Stimulated activated CD4-positive, alpha-beta T cell treated with anti-CD3 and anti-CD28 coated beads, Interleukin-12 subunit alpha, Interleukin-12 subunit beta, amount 100 ng/mL, for 4 hours (primary cell): ENCODE measurements at regions not wholly inside any gene's neighbourhood (a gene's known extent, or its start where the extent isn't known, plus 50 kb on each side); places are given as distances from the start of the nearest gene placed in this dataset.

ENCODE experiments used
- DNase-seq: peaks from one replicate; pipeline ENCODE4 v3.0.0-alpha.2; 2020

DNA sequence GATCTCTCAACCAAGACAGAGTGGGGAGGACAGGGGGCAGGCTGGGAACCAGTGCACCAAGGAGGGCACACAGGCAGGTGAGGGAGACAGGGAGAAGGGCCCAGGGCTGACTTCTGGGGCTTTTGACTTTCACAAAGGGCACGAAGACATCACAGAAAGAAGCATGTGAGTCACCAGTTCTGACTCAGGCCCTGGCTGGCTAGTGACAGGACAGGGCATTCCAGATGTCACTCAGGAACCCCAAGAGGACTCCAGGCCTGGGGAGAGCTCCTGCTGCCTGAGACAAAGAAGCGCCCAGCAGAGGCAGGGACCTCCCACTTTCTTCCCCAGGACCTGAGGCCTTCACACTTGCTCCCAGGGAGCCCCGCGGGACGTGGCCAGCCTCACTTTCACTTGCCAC lies 497.2 kb downstream of the BUD13 start:
- no peak for DNase-seq

GRCh38 chr11:116274521-116274920 lies 498.3 kb downstream of the BUD13 start:
- no peak for DNase-seq

DNA sequence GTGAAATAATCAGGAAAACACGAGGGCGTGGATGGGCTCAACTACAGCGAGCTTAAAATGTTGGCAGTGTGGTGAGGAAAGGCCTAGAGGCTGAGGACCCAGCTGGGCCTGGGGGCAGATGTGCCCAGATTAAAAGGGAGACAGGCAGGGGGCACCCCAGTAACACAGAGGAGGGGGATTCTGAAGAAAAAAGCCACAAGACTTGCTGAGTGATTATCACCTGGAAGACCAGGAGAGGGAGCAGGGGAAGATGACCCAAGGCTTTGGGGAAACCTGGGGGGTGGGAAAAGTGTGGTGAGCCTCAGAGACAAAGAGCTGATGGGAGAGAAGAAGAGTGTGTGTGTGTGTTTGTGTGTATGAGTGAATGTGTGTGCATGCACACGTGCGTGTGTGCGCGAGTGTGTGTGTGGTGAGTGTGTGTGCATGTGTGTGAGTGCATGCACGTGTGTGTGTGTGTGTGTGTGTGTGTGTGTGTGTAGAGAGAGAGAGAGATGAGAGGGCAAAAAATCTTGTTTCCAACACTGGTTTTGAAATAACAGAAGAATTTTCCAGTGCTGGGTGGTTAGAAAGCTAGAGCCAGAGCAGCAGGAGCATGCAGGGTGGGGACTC lies 500.5 kb downstream of the BUD13 start:
- DNase-seq: no peak

- no peak for DNase-seq
These were observed 501.3 kb downstream of the BUD13 start for GRCh38 chr11:116271479-116271878.

DNA sequence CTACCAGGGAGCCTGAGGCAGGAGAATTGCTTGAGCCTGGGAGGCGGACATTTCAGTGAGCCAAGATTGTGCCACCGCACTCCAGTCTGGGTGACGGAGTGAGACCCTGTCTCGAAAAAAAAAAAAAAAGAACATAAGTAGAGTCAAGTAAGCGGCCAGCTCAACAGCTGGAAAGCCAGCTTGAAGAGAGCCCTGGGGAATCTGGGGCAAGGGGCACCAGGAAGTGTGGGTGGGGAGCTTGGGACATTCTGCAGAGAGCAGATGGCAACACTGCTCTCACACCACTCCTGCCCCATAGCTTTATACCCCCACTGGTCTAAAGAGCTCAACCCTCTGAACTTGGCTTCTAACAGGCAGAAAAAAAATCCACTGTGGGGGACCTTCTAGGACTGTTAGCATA lies 505.6 kb downstream of the BUD13 start:
- no peak for DNase-seq

- no peak for DNase-seq
These were observed 509.0 kb downstream of the BUD13 start for GRCh38 chr11:116263770-116264169.

DNA sequence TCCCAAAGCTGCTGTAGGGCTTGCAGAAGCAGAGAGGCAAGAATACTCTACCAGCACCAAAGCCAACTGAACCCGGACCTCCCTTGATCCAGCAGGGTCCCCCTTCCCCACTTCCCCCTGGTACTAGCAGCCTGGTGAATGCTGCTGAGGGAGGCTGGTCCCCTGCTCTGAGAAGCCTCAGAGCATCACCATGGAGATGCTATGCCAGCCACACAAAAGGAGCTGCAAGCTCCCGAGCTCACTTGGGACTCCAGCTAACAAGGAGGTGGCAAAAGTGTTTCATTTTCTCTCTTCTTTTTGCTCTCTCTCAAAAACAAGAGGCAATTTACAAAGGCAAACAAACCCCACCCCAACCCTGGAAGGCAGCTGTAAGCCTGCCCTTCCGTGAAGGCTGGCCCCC lies 509.8 kb downstream of the BUD13 start:
- no peak for DNase-seq

- no peak for DNase-seq
These were observed 510.4 kb downstream of the BUD13 start for GRCh38 chr11:116262370-116262769.

GRCh38 chr11:116261606-116262005 lies 511.2 kb downstream of the BUD13 start:
- DNase-seq: no peak

DNA sequence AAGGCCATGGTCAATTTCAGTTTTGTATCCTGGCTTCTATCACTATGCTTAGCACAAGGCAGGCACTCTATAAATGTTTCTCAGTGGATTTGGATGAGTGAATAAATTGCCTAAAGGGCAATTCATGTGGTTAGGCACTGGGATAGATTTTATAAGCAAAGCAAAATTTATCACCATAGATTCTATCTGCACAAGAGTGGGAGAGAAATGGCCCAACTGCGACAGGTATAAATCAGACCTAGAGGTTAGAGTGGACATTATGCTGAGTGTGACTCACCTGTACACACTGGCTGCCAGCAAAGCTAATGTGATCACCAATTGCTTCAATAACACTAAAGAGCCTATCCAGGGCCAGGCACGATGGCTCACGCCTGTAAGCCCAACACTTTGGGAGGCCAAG lies 514.0 kb downstream of the BUD13 start:
- DNase-seq: no peak

DNA sequence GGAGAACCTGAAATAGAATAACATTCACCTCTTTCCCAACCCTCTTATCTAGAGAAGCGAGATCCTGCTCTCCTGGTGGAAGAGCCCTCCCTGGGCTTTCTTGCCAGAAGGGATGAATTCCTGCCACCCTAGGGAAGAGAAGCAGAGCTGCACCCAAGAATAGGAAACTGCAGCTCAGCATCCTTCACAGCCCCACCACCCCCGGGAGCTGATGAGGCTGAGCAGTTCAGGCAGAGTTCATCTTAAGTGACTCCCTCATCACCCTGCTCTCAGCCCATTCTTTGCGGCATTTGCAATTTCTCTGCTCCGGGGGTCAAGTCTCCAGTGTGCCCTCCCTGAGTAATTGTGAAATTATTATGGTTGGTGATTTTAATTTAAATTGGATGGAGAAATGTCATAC lies 514.9 kb downstream of the BUD13 start:
- no peak for DNase-seq

DNA sequence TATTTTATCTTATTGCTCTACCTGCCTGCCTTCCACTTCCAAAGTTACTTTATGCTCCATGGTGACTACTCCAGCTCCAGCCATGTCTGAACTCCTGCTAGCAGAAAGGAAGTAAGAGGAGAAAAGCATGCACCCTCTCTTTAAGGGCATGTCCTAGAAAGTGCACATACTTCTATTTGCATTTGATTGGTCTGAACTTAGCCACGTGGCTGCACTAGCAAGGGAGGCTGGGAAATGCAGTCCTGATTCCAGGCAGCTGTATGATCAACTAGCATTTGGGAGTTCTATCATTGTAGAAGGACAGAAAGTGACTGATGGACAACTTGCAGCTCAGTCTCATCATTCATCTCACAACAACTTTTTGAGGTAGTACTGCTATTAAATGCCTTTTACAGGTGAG lies 515.7 kb downstream of the BUD13 start:
- DNase-seq: no peak

DNA sequence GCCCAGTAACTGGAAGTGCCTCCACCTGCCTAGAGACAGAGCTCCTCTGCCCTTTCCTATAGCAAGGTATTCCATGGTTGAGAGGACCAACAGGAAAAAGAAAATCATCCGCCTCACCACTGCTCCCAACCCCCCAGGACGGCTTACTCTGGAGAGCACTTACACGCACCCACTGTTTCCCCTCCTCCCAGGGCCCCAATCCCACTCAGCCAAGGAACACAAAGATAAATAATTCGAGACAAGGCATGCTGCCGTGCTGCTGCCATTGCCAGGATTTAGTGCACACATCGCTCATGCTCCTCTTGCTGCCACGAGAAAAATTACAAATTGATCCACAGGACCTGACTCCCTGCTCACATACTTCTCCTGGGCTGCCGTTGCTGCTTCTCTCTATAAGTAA lies 516.6 kb downstream of the BUD13 start:
- no peak for DNase-seq

GRCh38 chr11:116255321-116255953 lies 517.4 kb downstream of the BUD13 start:
- no peak for DNase-seq

GRCh38 chr11:116250155-116250554 lies 522.6 kb downstream of the BUD13 start:
- DNase-seq: no peak

GRCh38 chr11:116249561-116249960 lies 523.2 kb downstream of the BUD13 start:
- no peak for DNase-seq

DNA sequence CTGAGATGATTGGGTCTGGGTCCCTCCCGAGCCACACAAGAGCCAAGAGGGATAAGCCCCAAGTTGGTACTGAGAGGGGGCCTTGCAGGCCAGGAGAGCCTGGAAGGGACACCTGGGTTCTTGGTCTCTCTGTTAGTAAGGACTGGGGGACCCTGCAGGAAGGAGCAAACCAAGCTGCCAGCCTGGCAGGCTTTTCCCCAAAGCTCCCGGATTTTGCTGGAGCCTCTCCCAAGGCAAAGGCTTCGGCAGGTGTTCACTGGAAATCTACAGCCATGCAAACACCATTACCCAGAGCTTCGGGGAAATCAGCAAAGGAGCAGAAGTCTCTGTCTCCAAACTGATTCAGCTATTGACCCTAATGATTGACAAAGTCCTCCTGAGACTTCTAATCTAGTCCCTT lies 527.9 kb downstream of the BUD13 start:
- DNase-seq: no peak

- DNase-seq: no peak
These were observed 528.3 kb downstream of the BUD13 start for GRCh38 chr11:116244439-116244838.

DNA sequence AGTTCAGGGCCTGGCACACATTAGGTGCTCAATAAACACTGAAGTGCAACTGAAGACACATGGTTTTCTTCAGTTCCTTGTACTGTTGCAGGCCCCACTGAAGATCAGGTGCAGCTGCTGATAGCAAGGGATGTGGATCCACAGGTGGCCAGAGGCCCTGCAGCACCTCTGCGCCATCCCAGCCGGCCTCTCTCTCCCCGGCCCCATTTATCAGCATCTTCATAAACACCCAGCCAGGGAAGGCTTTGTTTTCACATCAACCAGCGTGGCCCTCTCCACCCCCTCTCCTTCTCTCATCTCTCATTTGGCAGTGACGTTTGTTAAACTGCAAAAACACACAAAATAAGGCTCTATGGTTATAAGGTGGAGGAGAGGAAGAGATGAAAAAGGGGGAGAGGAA lies 528.8 kb downstream of the BUD13 start:
- DNase-seq: no peak

- DNase-seq: no peak
These were observed 530.8 kb downstream of the BUD13 start for GRCh38 chr11:116242006-116242405.

DNA sequence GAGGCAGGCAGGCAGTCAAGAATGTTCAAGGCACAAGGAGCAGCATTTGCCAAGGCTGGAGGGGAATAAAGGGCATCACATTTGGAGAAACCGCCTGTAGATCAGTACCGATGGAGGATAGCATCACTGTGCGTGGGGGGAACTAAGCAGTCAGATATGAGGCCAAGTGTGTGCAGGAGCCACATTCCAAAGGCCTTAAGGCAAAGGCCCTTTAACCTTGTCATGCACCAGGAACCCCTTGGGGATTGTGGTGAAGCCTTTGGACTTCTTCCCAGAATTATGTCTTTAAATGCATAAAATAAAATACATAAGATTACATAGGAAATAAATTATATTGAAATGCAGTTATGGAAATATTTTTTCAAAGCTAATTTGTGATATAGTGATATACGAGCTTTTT lies 532.1 kb downstream of the BUD13 start:
- DNase-seq: no peak

DNA sequence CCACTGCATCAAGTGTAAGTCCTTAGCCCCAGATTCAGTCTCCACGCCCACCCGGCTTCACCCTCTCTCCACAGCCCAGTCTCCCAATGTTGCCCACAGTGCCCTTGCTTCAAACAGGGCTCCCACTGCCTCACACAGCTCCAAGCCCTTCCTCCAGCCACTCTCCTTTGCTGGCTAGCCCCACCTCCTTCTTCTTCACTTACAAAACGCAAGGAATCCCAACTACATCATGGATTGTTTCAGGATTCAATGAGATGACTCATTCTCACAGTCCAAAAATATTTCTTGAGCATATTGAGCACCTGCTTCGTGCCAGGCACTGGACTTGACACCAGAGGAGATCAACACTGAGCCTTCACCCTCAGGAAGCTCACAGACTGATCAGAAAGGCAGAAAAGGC lies 533.5 kb downstream of the BUD13 start:
- no peak for DNase-seq

DNA sequence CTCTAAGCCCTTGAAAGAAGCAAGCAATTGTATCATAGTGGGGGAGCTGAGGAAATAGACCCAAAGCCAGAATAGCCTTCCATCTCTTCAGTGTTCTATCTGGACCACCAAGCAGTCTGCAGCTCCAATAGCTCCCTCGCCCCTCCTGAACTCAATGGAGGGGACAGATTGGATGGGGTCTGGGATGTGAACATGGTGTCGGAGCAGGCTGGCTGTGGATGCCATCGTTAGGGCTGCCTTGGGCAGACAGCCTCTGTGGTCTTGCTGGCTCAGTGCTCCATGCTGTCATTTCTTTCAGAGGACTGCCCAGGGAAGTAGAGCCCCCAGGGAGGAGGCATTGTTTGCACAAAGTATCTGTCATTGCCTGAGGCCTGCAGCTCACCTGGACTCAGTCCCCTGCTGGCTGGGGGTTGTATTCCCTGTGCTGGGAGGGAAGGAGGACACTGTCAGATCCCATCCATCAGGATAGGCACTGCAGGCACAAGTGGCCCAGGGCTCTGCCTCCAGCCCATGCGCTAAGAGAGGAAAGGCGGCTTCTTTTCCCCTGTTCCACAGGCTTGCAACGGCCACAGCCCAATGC lies 537.7 kb downstream of the BUD13 start:
- no peak for DNase-seq

GRCh38 chr11:116233561-116233960 lies 539.2 kb downstream of the BUD13 start:
- DNase-seq: no peak

- DNase-seq: no peak
These were observed 540.4 kb downstream of the BUD13 start for GRCh38 chr11:116232364-116232828.
